Activated naive CD4-positive, alpha-beta T cell treated with anti-CD3 and anti-CD28 coated beads for 36 hours (primary cell): ENCODE measurements at regions not wholly inside any gene's neighbourhood (a gene's known extent, or its start where the extent isn't known, plus 50 kb on each side); places are given as distances from the start of the nearest gene placed in this dataset.

Source experiments
- CTCF ChIA-PET: fragments of 350-600 bp; sonication (Branson Sonifier 250); formaldehyde crosslinking; loops from one replicate; lab custom pipeline; 2021; ENCODE audit warnings: antibody characterized with exemption; lab: Charles Lee
- DNase-seq: peaks from one replicate; pipeline ENCODE4 v3.0.0-alpha.2; 2020
- H3K27ac Mint-ChIP-seq: one replicate; pipeline ENCODE4 v1.8.0; 2021; ENCODE audit warnings: mild to moderate bottlenecking, mixed read lengths
- H3K27me3 Mint-ChIP-seq: one replicate; pipeline ENCODE4 v1.8.0; 2021; ENCODE audit warnings: low read depth, mixed read lengths
- H3K36me3 Mint-ChIP-seq: one replicate; pipeline ENCODE4 v1.8.0; 2021; ENCODE audit warnings: low read depth, mixed read lengths
- H3K4me1 Mint-ChIP-seq: one replicate; pipeline ENCODE4 v1.8.0; 2021; ENCODE audit warnings: low read depth, mixed read lengths
- H3K4me3 Mint-ChIP-seq: one replicate; pipeline ENCODE4 v1.8.0; 2021; ENCODE audit warnings: mild to moderate bottlenecking, moderate library complexity, mixed read lengths
- H3K9me3 Mint-ChIP-seq: one replicate; pipeline ENCODE4 v1.8.0; 2021; ENCODE audit warnings: mixed read lengths
- intact Hi-C: fragments of 100-400 bp; cut with micrococcal nuclease; formaldehyde crosslinking; loops from one replicate; pipeline ENCODE4 v1.15.1; 2023

GRCh38 chr3:78462021-78462420 lies 1305.8 kb downstream of the ROBO1 start:
- H3K27me3 Mint-ChIP-seq, result no peaks in the 10 kb centered on the region
- H3K4me3 Mint-ChIP-seq, result no peak overlapping the region
- peaks cover 29% of the 10 kb centered on the region for H3K9me3 Mint-ChIP-seq
- CTCF ChIA-PET, result no interaction called here
- no peaks in the 10 kb centered on the region for H3K4me1 Mint-ChIP-seq
- no peak for DNase-seq
- H3K36me3 Mint-ChIP-seq, result peaks cover 2% of the 10 kb centered on the region
- intact Hi-C loops, result no loop called here
- no peak overlapping the region for H3K27ac Mint-ChIP-seq

GRCh38 chr3:78476076-78476475 lies 1291.7 kb downstream of the ROBO1 start:
- DNase-seq, result no peak

GRCh38 chr3:78481050-78481449 lies 1286.7 kb downstream of the ROBO1 start:
- Mint-ChIP-seq H3K4me3 (no peak overlapping the region), H3K4me1 (no peaks in the 10 kb centered on the region), H3K27ac (no peak overlapping the region), H3K36me3 (no peaks in the 10 kb centered on the region), H3K9me3 (peaks cover 5% of the 10 kb centered on the region), H3K27me3 (no peaks in the 10 kb centered on the region)
- intact Hi-C loops, result no loop called here
- no peak for DNase-seq
- CTCF ChIA-PET, result no interaction called here

More at GRCh38 chr3:78476076-78476475, 1291.7 kb downstream of the ROBO1 start:
- no peaks in the 10 kb centered on the region for H3K27me3 Mint-ChIP-seq
- no peak overlapping the region for H3K4me3 Mint-ChIP-seq
- no peak overlapping the region for H3K27ac Mint-ChIP-seq
- CTCF ChIA-PET, result no interaction called here
- peaks cover 13% of the 10 kb centered on the region for H3K9me3 Mint-ChIP-seq
- intact Hi-C loops, result no loop called here
- H3K36me3 Mint-ChIP-seq, result no peaks in the 10 kb centered on the region
- H3K4me1 Mint-ChIP-seq, result no peaks in the 10 kb centered on the region

GRCh38 chr3:78483090-78483489 lies 1284.7 kb downstream of the ROBO1 start:
- intact Hi-C loops, result no loop called here
- no peak overlapping the region for H3K27ac Mint-ChIP-seq
- no peaks in the 10 kb centered on the region for H3K36me3 Mint-ChIP-seq
- CTCF ChIA-PET, result no interaction called here
- no peaks in the 10 kb centered on the region for H3K27me3 Mint-ChIP-seq
- peaks cover 4% of the 10 kb centered on the region for H3K9me3 Mint-ChIP-seq
- no peak overlapping the region for H3K4me3 Mint-ChIP-seq
- no peaks in the 10 kb centered on the region for H3K4me1 Mint-ChIP-seq
- DNase-seq, result no peak

- Mint-ChIP-seq H3K9me3 (no peaks in the 10 kb centered on the region), H3K27me3 (no peaks in the 10 kb centered on the region), H3K4me1 (no peaks in the 10 kb centered on the region), H3K27ac (no peak overlapping the region), H3K36me3 (no peaks in the 10 kb centered on the region), H3K4me3 (no peak overlapping the region)
- CTCF ChIA-PET, result no interaction called here
- intact Hi-C loops, result no loop called here
- no peak for DNase-seq
Measured at GRCh38 chr3:78494851-78495250, 1272.9 kb downstream of the ROBO1 start.

GRCh38 chr3:78495301-78495700 lies 1272.5 kb downstream of the ROBO1 start:
- H3K27me3 Mint-ChIP-seq, result no peaks in the 10 kb centered on the region
- H3K36me3 Mint-ChIP-seq, result no peaks in the 10 kb centered on the region
- no peak overlapping the region for H3K4me3 Mint-ChIP-seq
- CTCF ChIA-PET, result no interaction called here
- no peaks in the 10 kb centered on the region for H3K9me3 Mint-ChIP-seq
- no peaks in the 10 kb centered on the region for H3K4me1 Mint-ChIP-seq
- no peak overlapping the region for H3K27ac Mint-ChIP-seq
- DNase-seq, result no peak
- intact Hi-C loops, result no loop called here

- CTCF ChIA-PET, result no interaction called here
- Mint-ChIP-seq H3K4me1 (no peaks in the 10 kb centered on the region), H3K4me3 (no peak overlapping the region), H3K36me3 (no peaks in the 10 kb centered on the region), H3K27ac (no peak overlapping the region), H3K27me3 (no peaks in the 10 kb centered on the region), H3K9me3 (peaks cover 6% of the 10 kb centered on the region)
- no peak for DNase-seq
- intact Hi-C loops, result no loop called here
Measured at GRCh38 chr3:78496501-78496900, 1271.3 kb downstream of the ROBO1 start.

- H3K27me3 Mint-ChIP-seq, result no peaks in the 10 kb centered on the region
- no peak overlapping the region for H3K27ac Mint-ChIP-seq
- H3K4me1 Mint-ChIP-seq, result no peaks in the 10 kb centered on the region
- H3K9me3 Mint-ChIP-seq, result peaks cover 6% of the 10 kb centered on the region
- DNase-seq, result no peak
- no peaks in the 10 kb centered on the region for H3K36me3 Mint-ChIP-seq
- no peak overlapping the region for H3K4me3 Mint-ChIP-seq
- intact Hi-C loops, result no loop called here
- CTCF ChIA-PET, result no interaction called here
Measured at GRCh38 chr3:78497021-78497420, 1270.8 kb downstream of the ROBO1 start.

- Mint-ChIP-seq H3K4me3 (no peak overlapping the region), H3K36me3 (no peaks in the 10 kb centered on the region), H3K4me1 (no peaks in the 10 kb centered on the region), H3K9me3 (peaks cover 6% of the 10 kb centered on the region), H3K27me3 (no peaks in the 10 kb centered on the region), H3K27ac (no peak overlapping the region)
- no peak for DNase-seq
- intact Hi-C loops, result no loop called here
- CTCF ChIA-PET, result no interaction called here
Measured at GRCh38 chr3:78497767-78498166, 1270.0 kb downstream of the ROBO1 start.

GRCh38 chr3:78506061-78506460 lies 1261.7 kb downstream of the ROBO1 start:
- Mint-ChIP-seq H3K36me3 (no peaks in the 10 kb centered on the region), H3K4me3 (no peak overlapping the region), H3K4me1 (no peaks in the 10 kb centered on the region), H3K27me3 (no peaks in the 10 kb centered on the region), H3K9me3 (peaks cover 11% of the 10 kb centered on the region), H3K27ac (no peak overlapping the region)
- DNase-seq, result no peak
- CTCF ChIA-PET, result no interaction called here
- intact Hi-C loops, result no loop called here

- DNase-seq, result no peak
- Mint-ChIP-seq H3K4me3 (no peak overlapping the region), H3K9me3 (peaks cover 11% of the 10 kb centered on the region), H3K36me3 (no peaks in the 10 kb centered on the region), H3K4me1 (no peaks in the 10 kb centered on the region), H3K27me3 (no peaks in the 10 kb centered on the region), H3K27ac (no peak overlapping the region)
- intact Hi-C loops, result no loop called here
- CTCF ChIA-PET, result no interaction called here
Measured at GRCh38 chr3:78506581-78507195, 1261.1 kb downstream of the ROBO1 start.

GRCh38 chr3:78507196-78507984 lies 1260.4 kb downstream of the ROBO1 start:
- peaks cover 16% of the 10 kb centered on the region for H3K9me3 Mint-ChIP-seq
- no peaks in the 10 kb centered on the region for H3K36me3 Mint-ChIP-seq
- DNase-seq, result no peak
- CTCF ChIA-PET, result no interaction called here
- no peaks in the 10 kb centered on the region for H3K4me1 Mint-ChIP-seq
- intact Hi-C loops, result no loop called here
- H3K27ac Mint-ChIP-seq, result no peak overlapping the region
- H3K4me3 Mint-ChIP-seq, result no peak overlapping the region
- no peaks in the 10 kb centered on the region for H3K27me3 Mint-ChIP-seq

- peaks cover 19% of the 10 kb centered on the region for H3K9me3 Mint-ChIP-seq
- DNase-seq, result no peak
- H3K4me3 Mint-ChIP-seq, result no peak overlapping the region
- CTCF ChIA-PET, result no interaction called here
- intact Hi-C loops, result no loop called here
- no peaks in the 10 kb centered on the region for H3K4me1 Mint-ChIP-seq
- no peak overlapping the region for H3K27ac Mint-ChIP-seq
- H3K27me3 Mint-ChIP-seq, result no peaks in the 10 kb centered on the region
- no peaks in the 10 kb centered on the region for H3K36me3 Mint-ChIP-seq
Measured at GRCh38 chr3:78511840-78512239, 1256.0 kb downstream of the ROBO1 start.
